Fibroblast of skin of abdomen (primary cell): ENCODE measurements at regions not wholly inside any gene's neighbourhood (a gene's known extent, or its start where the extent isn't known, plus 50 kb on each side); places are given as distances from the start of the nearest gene placed in this dataset.
"Not testable (repeated sequence)": the region's sequence is repeated elsewhere in the genome, so short reads cannot be mapped to it uniquely, and the experiment has no call there.

ENCODE experiments used
- DNase-seq: peaks from one replicate; pipeline ENCODE4 v3.0.0-alpha.2; 2013

DNA sequence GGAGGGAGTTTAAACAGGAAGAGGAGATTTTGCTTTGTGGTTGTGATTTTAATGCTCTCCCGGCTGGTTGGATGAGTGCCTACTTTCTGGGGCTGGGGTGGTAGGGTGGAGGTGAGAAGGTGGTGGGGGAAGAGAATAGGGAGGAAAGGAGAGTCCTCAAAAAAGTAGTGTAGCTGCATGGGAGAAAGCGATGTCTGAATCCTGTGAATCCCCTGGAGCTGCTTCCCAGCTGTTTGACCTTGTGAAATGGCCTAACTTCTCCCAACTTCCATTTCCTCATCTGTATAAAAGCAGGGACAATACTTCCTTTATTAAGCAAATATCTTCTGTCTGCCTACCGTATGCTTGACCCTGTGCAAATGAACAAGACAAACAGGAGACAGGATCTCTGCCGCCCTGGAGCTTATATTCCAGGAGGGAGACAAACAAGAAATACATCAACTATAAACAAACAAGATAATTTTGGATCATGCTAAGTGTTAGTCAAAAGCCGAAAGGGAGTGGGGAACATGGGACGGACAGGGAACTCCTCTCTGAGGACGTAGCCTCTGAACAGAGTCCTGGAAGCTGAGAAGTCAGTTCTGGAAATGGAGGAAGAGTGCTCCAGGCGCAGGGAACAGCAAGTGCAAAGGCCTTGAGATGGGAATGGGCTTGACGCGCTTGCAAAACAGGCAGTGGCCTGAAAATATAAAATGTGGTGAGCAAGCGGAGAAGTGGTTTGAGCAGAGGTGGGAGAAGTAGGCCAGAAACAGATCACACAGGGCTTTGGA lies 103.5 kb downstream of the SPRY4 start:
- no peak for DNase-seq

DNA sequence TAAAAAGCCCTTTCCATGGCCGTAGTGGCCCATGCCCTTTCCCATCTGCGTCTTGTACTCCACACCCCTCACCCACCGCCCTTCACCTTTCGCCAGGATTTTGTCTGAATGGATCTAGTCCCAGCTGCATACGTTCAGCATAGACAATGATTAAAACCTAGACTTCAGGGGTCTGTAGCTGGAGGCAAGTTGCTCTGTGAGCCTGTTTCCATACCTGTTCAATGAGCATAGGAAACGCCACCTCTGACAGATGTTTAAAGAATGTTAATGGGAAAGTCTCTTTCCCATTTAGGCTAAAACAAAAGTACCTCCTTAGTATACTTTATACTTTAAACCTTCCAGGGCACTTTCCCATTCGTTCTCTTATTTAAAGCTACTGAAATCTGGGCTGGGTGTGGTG lies 105.7 kb downstream of the SPRY4 start:
- DNase-seq, result no peak

DNA sequence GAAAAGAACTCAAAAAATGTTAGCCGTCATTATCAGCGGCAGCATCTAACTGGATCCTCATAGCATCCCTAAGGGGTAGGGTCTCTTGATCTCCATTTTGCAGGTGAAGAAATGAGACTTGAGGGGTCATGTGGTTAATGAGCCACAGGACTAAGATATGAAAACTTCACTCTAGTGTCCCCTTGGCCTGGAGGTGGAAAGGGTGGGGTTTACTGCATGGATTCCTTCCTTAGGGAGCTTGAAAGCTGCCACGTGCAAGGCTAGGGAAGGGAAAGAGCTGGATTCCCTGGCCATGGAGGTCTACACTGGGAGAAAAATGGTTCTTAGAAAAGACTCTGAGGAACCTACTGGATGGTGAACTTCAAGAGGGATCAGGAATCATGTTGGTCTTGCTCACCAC lies 107.9 kb downstream of the SPRY4 start:
- DNase-seq, result no peak

DNA sequence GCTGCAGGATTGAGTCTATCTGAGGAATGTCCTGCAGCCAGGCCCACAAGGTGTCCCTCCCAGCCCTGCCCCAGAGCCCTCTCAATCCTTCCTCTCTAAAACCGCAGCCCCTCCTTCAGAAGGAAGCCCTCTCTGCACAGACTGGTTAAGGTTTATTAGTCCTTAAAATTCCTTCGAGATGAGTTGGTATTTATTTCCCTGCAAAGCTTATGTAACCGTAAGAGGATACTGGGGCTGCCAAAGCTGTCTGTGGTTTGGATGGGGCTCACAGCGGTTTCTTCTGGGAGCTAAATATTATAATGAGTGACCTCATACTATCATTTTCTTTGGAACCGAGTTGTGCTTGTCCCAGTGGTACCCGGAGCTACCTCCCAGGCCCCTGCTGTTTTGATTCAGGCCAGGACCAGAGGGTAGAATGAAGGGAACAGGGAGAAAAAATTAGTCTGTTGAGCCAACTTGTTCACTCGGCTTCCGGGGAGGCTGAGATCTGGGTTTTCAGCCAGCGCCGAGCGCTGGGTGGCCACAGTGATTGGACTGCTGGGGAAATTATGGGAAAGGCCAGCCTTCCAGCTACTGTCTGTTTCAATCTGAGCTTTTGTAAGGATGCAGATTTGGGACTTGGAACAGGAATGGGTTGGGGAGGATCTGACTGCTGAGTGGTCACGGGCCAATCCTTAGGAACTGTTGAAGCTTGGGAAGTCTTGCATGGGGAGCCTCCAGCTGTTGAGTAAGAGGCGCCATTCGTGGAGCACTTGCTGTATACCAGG lies 107.5 kb downstream of the NDFIP1 start:
- DNase-seq, result peak; percentile 98

DNA sequence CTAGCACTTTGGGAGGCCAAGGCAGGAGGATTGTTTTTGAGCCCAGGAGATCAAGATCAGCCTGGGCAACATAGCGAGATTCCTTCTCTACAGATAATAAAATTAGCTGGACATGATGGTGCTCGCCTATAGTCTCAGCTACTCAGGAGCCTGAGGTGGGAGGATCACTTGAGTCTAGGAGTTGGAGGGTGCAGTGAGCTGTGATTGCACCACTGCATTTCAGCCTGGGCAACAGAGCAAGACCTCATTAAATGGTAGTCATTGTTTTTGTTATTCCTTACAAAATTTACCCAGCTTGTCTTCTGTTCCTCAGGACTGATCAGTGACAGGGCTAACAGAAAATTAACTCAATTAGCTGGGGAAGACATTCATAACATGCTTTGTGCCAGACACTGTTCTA lies 104.5 kb downstream of the NDFIP1 start:
- DNase-seq, result no peak

DNA sequence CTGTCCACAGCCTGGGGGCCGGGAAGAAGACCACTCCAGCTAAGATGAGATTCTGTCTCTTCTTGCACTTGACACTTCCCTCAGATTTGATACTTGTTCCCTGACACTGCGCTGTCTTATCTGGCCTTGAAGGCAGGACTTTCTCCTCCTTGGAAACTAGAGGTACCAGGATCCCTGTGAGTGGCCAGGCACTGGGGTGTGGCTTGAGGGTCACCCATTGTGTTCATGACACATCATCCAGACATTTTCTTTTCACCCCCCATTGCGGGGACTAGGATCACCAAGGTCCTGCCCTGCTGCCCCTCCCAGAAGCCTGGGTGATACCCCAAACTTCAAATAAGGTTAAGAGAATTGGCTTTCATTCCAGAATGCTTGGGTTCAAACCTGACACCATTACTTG lies 103.3 kb downstream of the NDFIP1 start:
- DNase-seq, result no peak

DNA sequence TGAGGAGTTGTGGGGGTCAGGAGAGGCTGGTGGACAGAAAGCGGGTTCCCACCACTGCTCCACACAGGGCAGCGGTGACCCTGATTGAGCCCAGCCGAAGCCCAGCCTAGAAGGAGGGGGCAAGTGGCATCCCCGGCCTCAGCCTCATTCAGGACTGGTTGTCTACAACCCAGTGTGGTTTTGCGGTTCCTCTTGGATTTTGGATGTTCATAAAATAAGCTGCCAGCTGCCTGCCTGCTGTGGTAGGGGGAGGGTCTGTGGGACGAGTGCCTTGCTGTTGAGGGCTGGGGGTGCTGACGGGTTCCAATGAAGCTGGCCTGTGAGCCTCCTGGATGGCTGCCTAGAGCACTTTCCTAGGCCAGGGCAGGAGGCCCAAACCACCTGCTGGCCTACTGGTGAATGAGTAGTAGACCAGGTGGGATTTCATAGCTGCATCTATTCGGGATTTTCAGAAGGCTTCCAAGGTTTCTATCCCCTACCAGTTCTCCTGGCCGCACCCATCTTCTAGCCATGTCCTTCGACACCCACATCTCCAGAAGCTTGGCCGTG lies 102.4 kb downstream of the NDFIP1 start:
- DNase-seq, result peak; percentile 14

DNA sequence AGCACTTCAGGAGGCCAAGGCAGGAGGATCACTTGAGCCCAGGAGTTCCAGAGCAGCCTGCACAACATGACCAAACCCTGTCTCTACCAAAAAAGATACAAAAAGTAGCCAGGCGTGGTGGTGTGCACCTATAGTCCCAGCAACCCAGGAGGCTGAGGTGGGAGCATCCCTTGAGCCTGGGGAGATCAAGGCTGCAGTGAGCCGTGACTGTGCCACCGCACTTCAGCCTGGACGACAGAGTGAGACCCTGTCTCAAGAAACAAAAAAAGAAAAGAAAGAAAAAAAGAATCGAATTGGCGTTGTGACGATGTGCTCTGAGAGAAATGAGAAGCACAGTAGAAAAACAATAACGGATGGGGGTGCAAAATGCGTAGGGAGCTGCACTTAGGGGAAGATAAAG lies 101.4 kb downstream of the NDFIP1 start:
- DNase-seq, result no peak

DNA sequence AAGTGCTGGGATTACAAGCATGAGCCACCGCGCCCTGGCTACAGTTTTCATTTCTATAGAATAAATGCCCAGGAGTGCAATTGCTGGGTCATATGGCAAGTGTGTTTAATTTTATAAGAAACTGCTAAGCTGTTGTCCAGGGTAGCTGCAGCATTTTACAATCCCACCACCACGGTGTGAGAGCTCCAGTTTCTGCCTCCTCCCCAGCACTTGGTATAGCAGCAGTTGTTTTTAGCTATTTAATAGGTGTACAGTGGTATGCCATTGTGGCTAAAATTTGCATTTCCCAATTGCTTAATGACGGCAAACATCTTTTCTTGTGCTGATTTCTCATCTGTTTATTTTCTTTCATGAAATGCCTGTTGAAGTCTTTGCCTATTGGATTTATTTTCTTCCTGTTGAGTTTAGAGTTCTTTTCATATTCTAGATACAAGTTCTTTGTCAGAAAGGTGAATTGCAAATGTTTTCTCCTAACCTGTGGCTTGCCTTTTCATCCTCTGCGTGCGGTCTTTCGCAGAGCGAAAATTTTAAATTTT lies 100.3 kb downstream of the NDFIP1 start:
- no peak for DNase-seq

DNA sequence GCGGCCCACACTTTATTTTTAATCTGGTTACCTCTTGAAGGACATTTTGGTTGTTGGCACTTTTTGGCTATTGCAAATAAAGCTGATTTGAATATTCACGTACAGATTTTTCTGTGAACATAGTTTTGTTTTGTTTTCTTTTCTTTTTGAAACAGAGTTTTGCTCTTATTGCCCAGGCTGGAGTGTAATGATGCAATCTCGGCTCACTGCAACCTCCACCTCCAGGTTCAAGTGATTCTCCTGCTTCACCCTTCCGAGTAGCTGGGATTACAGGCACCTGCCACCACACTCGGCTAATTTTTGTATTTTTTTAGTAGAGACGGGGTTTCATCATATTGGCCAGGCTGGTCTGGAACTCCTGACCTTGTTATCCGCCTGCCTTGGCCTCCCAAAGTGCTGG lies 99.7 kb downstream of the NDFIP1 start:
- DNase-seq, result not testable (repeated sequence)

DNA sequence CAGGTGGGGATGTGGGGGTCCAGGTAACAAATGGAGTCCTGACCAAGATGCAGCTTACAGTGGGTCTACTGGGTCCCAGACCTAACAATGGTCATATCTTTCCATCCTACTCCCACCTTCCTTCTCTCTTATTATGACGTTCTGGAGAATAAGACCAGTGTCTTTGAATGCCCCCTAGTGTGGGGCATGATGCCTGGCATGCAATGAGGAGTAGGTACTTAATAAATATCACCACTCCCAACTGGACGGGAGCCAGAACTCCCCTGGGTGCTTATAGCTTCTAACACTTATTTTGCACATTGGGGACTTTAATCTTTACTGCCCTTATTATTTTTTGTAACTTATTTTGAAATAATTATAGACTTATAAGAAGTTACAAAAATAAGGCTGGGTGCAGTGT lies 98.2 kb downstream of the NDFIP1 start:
- DNase-seq, result no peak

DNA sequence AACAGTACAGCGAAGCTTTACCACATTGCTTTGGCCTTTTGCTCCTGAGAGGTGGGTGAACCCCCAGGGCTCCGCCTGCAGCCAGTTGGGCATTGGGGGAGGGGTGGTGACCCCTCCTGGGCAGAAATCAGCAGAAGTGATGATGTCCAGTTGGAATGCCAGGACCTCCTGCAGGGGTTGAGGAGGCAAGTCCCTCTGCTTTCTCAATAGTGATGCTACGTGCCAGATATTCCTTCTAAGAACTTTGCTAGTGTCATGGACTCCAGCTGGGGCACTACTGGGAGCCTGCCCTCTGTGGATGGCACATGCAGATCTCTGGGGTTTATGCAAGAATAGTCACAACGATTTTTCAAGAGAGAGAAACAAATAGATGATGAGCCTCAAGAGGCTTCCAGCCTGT lies 95.6 kb downstream of the NDFIP1 start:
- DNase-seq, result no peak
